H1 (cell line): ENCODE measurements at regions not wholly inside any gene's neighbourhood (a gene's known extent, or its start where the extent isn't known, plus 50 kb on each side); places are given as distances from the start of the nearest gene placed in this dataset.

Experiments
- CTCF ChIA-PET: fragments of 300-600 bp; sonication (Branson Sonifier 250); formaldehyde crosslinking; loops from one replicate; lab custom pipeline; 2021; ENCODE audit not compliant: partially characterized antibody; lab: Charles Lee
- POLR2A ChIA-PET: fragments of 300-600 bp; sonication (Branson Sonifier 250); formaldehyde crosslinking; loops from one replicate; lab custom pipeline; 2021; ENCODE audit warnings: inconsistent platforms; ENCODE audit not compliant: partially characterized antibody; lab: Charles Lee
- DNase-seq, 2 experiments: peaks; one replicate each; pipeline versions ENCODE4 v3.0.0 to v3.0.0-alpha.2; 2010 to 2022; ENCODE audit warnings: low spot score in 2 of 2, low read depth in 1 of 2, mixed read lengths in 1 of 2
- FAIRE-seq: peaks from 2 replicates; lab custom pipeline; 2011; peaks lifted over from hg19 to GRCh38; lab: Jason Lieb, UNC
- H2AFZ ChIP-seq: 2 replicates; pipeline ENCODE4 v1.8.1; 2012; ENCODE audit warnings: low read length, inconsistent platforms
- H2AK5ac ChIP-seq: 2 replicates; pipeline ENCODE4 v1.6.1; 2013; ENCODE audit warnings: low read depth, low read length
- H2BK120ac ChIP-seq: replicated peaks from 2 replicates; pipeline ENCODE3; 2013; ENCODE audit warnings: low read depth, low read length, inconsistent platforms
- H2BK12ac ChIP-seq: 2 replicates; pipeline ENCODE4 v1.6.1; 2013; ENCODE audit warnings: low read depth, low read length
- H2BK15ac ChIP-seq: 2 replicates; pipeline ENCODE4 v1.6.1; 2013; ENCODE audit warnings: low read length
- H2BK20ac ChIP-seq: 2 replicates; pipeline ENCODE4 v1.6.1; 2013; ENCODE audit warnings: low read length
- H2BK5ac ChIP-seq: 2 replicates; pipeline ENCODE4 v1.6.1; 2013; ENCODE audit warnings: low read depth, low read length
- H3K14ac ChIP-seq: 2 replicates; pipeline ENCODE4 v1.6.1; 2013; ENCODE audit warnings: inconsistent platforms; ENCODE audit not compliant: insufficient read length
- H3K18ac ChIP-seq: 2 replicates; pipeline ENCODE4 v1.6.1; 2013; ENCODE audit warnings: low read length; ENCODE audit errors: extremely low read depth
- H3K23ac ChIP-seq: 2 replicates; pipeline ENCODE4 v1.6.1; 2013; ENCODE audit warnings: inconsistent platforms; ENCODE audit not compliant: insufficient read length
- H3K23me2 ChIP-seq: 2 replicates; pipeline ENCODE4 v1.6.1; 2013; ENCODE audit warnings: low read depth, low read length
- H3K27ac ChIP-seq: 2 replicates; pipeline ENCODE4 v1.6.1; 2011; ENCODE audit warnings: low read depth, low read length, inconsistent platforms
- H3K27me3 ChIP-seq, 4 experiments: replicated peaks in 1 of 4; 1 replicate in 1 of 4; 2 replicates in 3 of 4; pipeline versions ENCODE4 v1.6.1 to v1.8.1; 2011 to 2013; ENCODE audit warnings: low read length in 3 of 4, mild to moderate bottlenecking in 3 of 4, inconsistent platforms in 2 of 4, mixed read lengths in 2 of 4, moderate library complexity in 1 of 4; ENCODE audit not compliant: control insufficient read depth in 3 of 4, insufficient read depth in 3 of 4; ENCODE audit errors: extremely low read depth in 1 of 4
- H3K36me3 ChIP-seq, 4 experiments: 2 replicates each; pipeline versions ENCODE4 v1.6.1 to v1.8.1; 2011 to 2013; ENCODE audit warnings: mild to moderate bottlenecking in 4 of 4, low read length in 3 of 4, moderate library complexity in 2 of 4, control low read depth in 1 of 4, inconsistent platforms in 1 of 4; ENCODE audit not compliant: insufficient read depth in 4 of 4, control insufficient read depth in 2 of 4
- H3K4ac ChIP-seq: replicated peaks from 2 replicates; pipeline ENCODE3; 2013; ENCODE audit warnings: low read length, low read depth, mixed read lengths, inconsistent platforms; ENCODE audit not compliant: insufficient read length
- H3K4me1 ChIP-seq, 4 experiments: replicated peaks in 1 of 4; 1 replicate in 1 of 4; 2 replicates in 3 of 4; pipeline versions ENCODE4 v1.6.1 to v1.8.1; 2011 to 2013; ENCODE audit warnings: low read length in 3 of 4, inconsistent platforms in 2 of 4, mixed read lengths in 1 of 4; ENCODE audit not compliant: insufficient read depth in 4 of 4, control insufficient read depth in 3 of 4
- H3K4me2 ChIP-seq, 2 experiments: 2 replicates each; pipeline versions ENCODE4 v1.6.1 to v1.8.1; 2011 to 2013; ENCODE audit warnings: low read depth in 2 of 2, low read length in 2 of 2, control low read depth in 1 of 2, inconsistent platforms in 1 of 2, mild to moderate bottlenecking in 1 of 2; ENCODE audit not compliant: insufficient read depth in 1 of 2
- H3K4me3 ChIP-seq, 4 experiments: fragments of 200-600, 300-600 bp in 1 of 4; sonication (generic), shearing (Covaris generic), sonication (Bioruptor Twin) in 1 of 4; 2 replicates each; pipeline versions ENCODE4 v1.5.1 to v1.8.1; 2011 to 2016; ENCODE audit warnings: low read length in 4 of 4, low read depth in 3 of 4, control low read depth in 2 of 4, inconsistent platforms in 2 of 4, mild to moderate bottlenecking in 2 of 4, mixed read lengths in 1 of 4, moderate library complexity in 1 of 4; ENCODE audit not compliant: insufficient read depth in 2 of 4; ENCODE audit errors: extremely low read depth in 1 of 4
- H3K56ac ChIP-seq: replicated peaks from 2 replicates; pipeline ENCODE3; 2013; ENCODE audit warnings: low read depth, mild to moderate bottlenecking, mixed read lengths, low read length, inconsistent platforms; ENCODE audit not compliant: insufficient read length
- H3K79me1 ChIP-seq: 2 replicates; pipeline ENCODE4 v1.6.1; 2013; ENCODE audit warnings: low read depth, low read length, control low read depth
- H3K79me2 ChIP-seq, 2 experiments: 2 replicates each; pipeline versions ENCODE4 v1.6.1 to v1.8.1; 2012 to 2013; ENCODE audit warnings: low read length in 2 of 2, mild to moderate bottlenecking in 2 of 2, inconsistent platforms in 1 of 2; ENCODE audit not compliant: insufficient read depth in 2 of 2, control insufficient read depth in 1 of 2
- H3K9ac ChIP-seq, 4 experiments: replicated peaks in 1 of 4; 1 replicate in 1 of 4; 2 replicates in 3 of 4; pipeline versions ENCODE4 v1.6.1 to v1.8.1; 2011 to 2013; ENCODE audit warnings: low read depth in 3 of 4, low read length in 3 of 4, control low read depth in 2 of 4, mild to moderate bottlenecking in 2 of 4, moderate library complexity in 2 of 4, inconsistent platforms in 1 of 4; ENCODE audit errors: extremely low read depth in 1 of 4
- H3K9me3 ChIP-seq, 2 experiments: 2 replicates each; pipeline versions ENCODE4 v1.6.1 to v1.8.1; 2012 to 2013; ENCODE audit warnings: mild to moderate bottlenecking in 2 of 2, moderate library complexity in 2 of 2, control low read depth in 1 of 2, inconsistent platforms in 1 of 2, low read depth in 1 of 2, low read length in 1 of 2, mixed read lengths in 1 of 2; ENCODE audit not compliant: insufficient read depth in 2 of 2
- H4K20me1 ChIP-seq, 2 experiments: replicated peaks in 1 of 2; 2 replicates each; pipeline versions ENCODE3 to v1.8.1; 2011 to 2013; ENCODE audit warnings: inconsistent platforms in 2 of 2, low read length in 2 of 2, mild to moderate bottlenecking in 1 of 2; ENCODE audit not compliant: insufficient read depth in 2 of 2, control insufficient read depth in 1 of 2
- H4K5ac ChIP-seq: 2 replicates; pipeline ENCODE4 v1.6.1; 2013; ENCODE audit warnings: low read length, low read depth, mixed read lengths, inconsistent platforms; ENCODE audit not compliant: insufficient read length
- H4K8ac ChIP-seq: 2 replicates; pipeline ENCODE4 v1.8.0; 2013; ENCODE audit warnings: mild to moderate bottlenecking, moderate library complexity, low read length, inconsistent platforms; ENCODE audit not compliant: insufficient read depth; ENCODE audit errors: extremely low read depth
- H4K91ac ChIP-seq: replicated peaks from 2 replicates; pipeline ENCODE3; 2013; ENCODE audit warnings: low read length, mixed read lengths, inconsistent platforms; ENCODE audit not compliant: insufficient read length
- CEBPB ChIP-seq: IDR thresholded peaks from 2 replicates; pipeline ENCODE4 v1.6.1; 2012; ENCODE audit warnings: low read depth, low read length
- TEAD4 ChIP-seq: IDR thresholded peaks from 2 replicates; pipeline ENCODE4 v1.6.1; 2012; ENCODE audit warnings: low read depth, low read length, inconsistent platforms, mixed read lengths
- WGBS, 2 experiments: shearing (Covaris generic) in 1 of 2; methylation state at CpG; one replicate each; pipeline versions ENCODE4 v1.1.6 to v1.1.7; 2013 to 2015; ENCODE audit warnings: low lambda C conversion rate in 2 of 2, mixed read lengths in 2 of 2, inconsistent platforms in 1 of 2, low coverage in 1 of 2, missing lambda C conversion rate in 1 of 2; ENCODE audit not compliant: insufficient replicate concordance in 2 of 2, insufficient coverage in 1 of 2, insufficient read length in 1 of 2; ENCODE audit errors: extremely low coverage in 1 of 2, missing lambda C conversion rate in 1 of 2; 5-methylcytosine and 5-hydroxymethylcytosine counted together

GRCh38 chr9:19660019-19660418 is 128.8 kb downstream of the SLC24A2 start:
- Histone ChIP-seq H3K4me3 (no peak overlapping the region), H3K4me2 (no peak overlapping the region), H3K14ac (no peak overlapping the region), H2BK20ac (no peak overlapping the region), H3K23ac (no peak overlapping the region), H3K36me3 (no peaks in the 10 kb centered on the region), H3K9me3 (no peaks in the 10 kb centered on the region), H3K4ac (no peak overlapping the region), H3K56ac (no peak overlapping the region), H3K23me2 (no peaks in the 10 kb centered on the region), H4K5ac (no peak overlapping the region), H4K91ac (no peak overlapping the region), H3K18ac (no peak overlapping the region), H4K20me1 (no peaks in the 10 kb centered on the region), H3K79me2 (no peaks in the 10 kb centered on the region), H3K79me1 (no peaks in the 10 kb centered on the region), H4K8ac (no peak overlapping the region), H2BK12ac (no peak overlapping the region), H3K27ac (no peak overlapping the region), H3K27me3 (no peaks in the 10 kb centered on the region), H2AFZ (no peak overlapping the region), H2BK120ac (no peak overlapping the region), H3K9ac (no peak overlapping the region), H3K4me1 (peaks cover 0 to 5% (median 2%) of the 10 kb centered on the region in 4 experiments; a peak in 1 of 7 replicates), H2BK15ac (no peak overlapping the region), H2BK5ac (no peak overlapping the region), H2AK5ac (no peak overlapping the region)
- DNase-seq (no peak), FAIRE-seq (no peak)
- no peak for TF ChIP-seq CEBPB
- TF ChIP-seq TEAD4: no peak
- 79% methylated on average over 6 of the region's 6 CpGs; no CpG with 5 or more reads in 1 of the 2 experiments for WGBS, 2 experiments
- ChIA-PET POLR2A (no interaction called here), CTCF (interaction anchor here (0.6 to 1.9 kb wide), 9 partner anchors 16 to 856 kb away, joined by 3 to 4 read pairs (median 3); no protein-coding TSS in a partner anchor)
